K562 (cell line): ENCODE measurements at regions not wholly inside any gene's neighbourhood (a gene's known extent, or its start where the extent isn't known, plus 50 kb on each side); places are given as distances from the start of the nearest gene placed in this dataset.

Experiments
- BCL6 ChIP-seq: fragments of 250-450 bp; sonication (Bioruptor Pico); IDR thresholded peaks from 2 replicates; pipeline ENCODE4 v1.4.0; 2020
- CREM ChIP-seq: IDR thresholded peaks from 2 replicates; pipeline ENCODE4 v1.6.1; 2014; ENCODE audit warnings: antibody characterized with exemption, low read depth
- MAZ ChIP-seq, 2 experiments: fragments of 450-650 bp in 1 of 2; sonication (generic) in 1 of 2; formaldehyde crosslinking; IDR thresholded peaks in 1 of 2; conservative IDR thresholded peaks in 1 of 2; 2 replicates each; pipeline versions ENCODE4 v1.4.0 to v1.5.0; 2020; ENCODE audit warnings: mild to moderate bottlenecking in 1 of 2, missing genetic modification reagents in 1 of 2
- PML ChIP-seq: IDR thresholded peaks from 2 replicates; pipeline ENCODE4 v1.6.1; 2012; ENCODE audit warnings: low read length, inconsistent platforms
- TBP ChIP-seq: optimal IDR thresholded peaks from 2 replicates; pipeline ENCODE3; 2011; ENCODE audit warnings: low read depth, low read length, improper control_type of control experiment
- TRIM24 ChIP-seq, 2 experiments: fragments of 450-650 bp; IDR thresholded peaks; 2 replicates each; pipeline ENCODE4 v1.6.1; 2016
- ZC3H8 ChIP-seq: fragments of 450-650 bp; IDR thresholded peaks from 2 replicates; pipeline ENCODE4 v1.6.1; 2017
- TF ChIP-seq, protein P1 (sequence below), 2 experiments: fragments of 450-650 bp; IDR thresholded peaks; 2 replicates each; pipeline ENCODE4 v1.6.1; 2016; ENCODE audit warnings: mild to moderate bottlenecking in 2 of 2, borderline replicate concordance in 1 of 2, low read depth in 1 of 2, moderate library complexity in 1 of 2

DNA sequence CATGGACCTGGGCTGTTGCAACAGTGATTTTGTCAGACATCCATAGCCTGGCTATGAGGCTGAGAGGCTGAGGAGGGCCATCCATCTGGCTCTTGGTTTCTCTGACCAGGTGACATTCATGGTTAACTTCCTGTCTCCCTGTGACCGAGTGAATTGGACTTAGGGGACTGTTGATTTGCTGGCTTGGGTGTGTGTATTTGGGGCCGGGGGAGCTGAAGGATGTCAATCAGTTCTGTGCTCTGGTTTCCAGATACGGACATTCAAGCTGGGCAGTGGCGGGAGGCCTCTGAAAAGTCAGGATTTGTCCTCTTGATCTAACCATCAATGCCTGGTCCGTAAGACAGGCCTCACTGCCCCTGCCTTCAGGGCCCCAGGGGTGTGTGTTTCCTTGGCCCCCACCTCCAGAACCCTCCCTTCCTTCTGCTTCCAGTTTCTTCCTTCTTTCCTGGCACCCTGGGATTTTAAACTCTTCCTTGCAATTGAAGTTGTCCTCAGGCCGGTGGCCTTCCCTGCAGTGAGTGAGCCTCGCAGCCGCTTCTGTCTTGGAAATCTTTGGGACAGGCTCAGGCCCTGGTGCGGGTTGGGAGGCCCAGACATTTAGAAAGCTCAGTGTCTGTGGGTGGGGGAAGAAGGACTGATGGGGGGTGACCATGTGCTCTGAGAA, 54.7 kb upstream of the HAAO start (continued):
- TF ChIP-seq, protein P1, sequence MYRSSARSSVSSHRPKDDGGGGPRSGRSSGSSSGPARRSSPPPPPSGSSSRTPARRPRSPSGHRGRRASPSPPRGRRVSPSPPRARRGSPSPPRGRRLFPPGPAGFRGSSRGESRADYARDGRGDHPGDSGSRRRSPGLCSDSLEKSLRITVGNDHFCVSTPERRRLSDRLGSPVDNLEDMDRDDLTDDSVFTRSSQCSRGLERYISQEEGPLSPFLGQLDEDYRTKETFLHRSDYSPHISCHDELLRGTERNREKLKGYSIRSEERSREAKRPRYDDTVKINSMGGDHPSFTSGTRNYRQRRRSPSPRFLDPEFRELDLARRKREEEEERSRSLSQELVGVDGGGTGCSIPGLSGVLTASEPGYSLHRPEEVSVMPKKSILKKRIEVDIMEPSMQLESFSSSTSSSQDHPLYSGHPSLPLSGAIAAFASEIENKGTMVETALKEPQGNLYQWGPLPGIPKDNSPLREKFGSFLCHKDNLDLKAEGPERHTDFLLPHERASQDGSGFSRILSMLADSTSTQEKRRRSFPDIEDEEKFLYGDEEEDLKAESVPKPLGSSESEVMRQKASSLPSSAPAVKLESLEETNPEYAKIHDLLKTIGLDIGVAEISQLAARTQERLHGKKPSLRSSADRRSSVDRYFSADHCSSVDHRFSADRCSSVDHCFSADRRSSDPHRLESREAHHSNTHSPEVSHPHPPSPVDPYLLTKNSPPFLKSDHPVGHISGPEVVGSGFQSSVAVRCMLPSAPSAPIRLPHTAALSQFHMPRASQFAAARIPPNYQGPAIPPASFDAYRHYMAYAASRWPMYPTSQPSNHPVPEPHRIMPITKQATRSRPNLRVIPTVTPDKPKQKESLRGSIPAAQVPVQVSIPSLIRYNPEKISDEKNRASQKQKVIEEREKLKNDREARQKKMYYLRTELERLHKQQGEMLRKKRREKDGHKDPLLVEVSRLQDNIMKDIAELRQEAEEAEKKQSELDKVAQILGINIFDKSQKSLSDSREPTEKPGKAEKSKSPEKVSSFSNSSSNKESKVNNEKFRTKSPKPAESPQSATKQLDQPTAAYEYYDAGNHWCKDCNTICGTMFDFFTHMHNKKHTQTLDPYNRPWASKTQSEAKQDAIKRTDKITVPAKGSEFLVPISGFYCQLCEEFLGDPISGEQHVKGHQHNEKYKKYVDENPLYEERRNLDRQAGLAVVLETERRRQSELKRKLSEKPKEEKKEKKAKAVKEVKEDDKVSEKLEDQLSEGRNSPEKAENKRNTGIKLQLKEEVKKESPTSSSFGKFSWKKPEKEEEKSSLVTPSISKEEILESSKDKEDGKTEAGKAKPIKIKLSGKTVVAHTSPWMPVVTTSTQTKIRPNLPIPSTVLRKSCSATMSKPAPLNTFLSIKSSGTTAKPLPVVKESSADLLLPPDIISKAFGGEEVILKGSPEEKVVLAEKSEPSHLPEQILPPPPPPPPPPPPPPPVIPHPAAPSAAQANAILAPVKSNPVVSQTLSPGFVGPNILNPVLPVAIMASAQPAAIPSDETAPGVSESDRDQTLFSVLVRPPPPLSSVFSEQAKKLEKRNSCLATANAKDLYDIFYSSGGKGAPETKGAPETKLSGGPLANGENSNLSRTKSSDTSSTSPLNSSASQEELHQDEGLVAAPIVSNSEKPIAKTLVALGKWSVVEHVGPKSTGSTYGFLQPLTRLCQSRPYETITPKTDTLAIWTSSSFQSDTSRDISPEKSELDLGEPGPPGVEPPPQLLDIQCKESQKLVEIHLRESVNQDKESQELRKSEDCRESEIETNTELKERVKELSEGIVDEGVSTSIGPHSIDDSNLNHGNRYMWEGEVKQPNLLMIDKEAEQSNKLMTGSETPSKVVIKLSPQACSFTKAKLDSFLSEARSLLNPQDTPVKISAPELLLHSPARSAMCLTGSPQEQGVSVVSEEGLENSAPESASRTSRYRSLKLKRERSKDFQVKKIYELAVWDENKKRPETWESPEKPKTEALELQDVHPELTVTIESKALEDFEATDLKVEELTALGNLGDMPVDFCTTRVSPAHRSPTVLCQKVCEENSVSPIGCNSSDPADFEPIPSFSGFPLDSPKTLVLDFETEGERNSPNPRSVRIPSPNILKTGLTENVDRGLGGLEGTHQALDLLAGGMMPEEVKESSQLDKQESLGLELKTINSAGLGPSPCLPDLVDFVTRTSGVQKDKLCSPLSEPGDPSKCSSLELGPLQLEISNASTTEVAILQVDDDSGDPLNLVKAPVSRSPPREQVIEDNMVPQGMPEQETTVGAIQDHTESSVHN (IDR thresholded peaks at IDR 0.05; ENCODE audit: borderline replicate concordance in 1 of 2, low read depth in 1 of 2), result no peak
- TF ChIP-seq ZC3H8 (no peak), TRIM24 (IDR thresholded peaks at IDR 0.05) (no peak), MAZ (CRISPR knock-in tag; conservative IDR thresholded peaks at IDR 0.05 in 1 of 2, IDR thresholded peaks at IDR 0.05 in 1 of 2) (no peak), BCL6 (no peak), CREM (no peak), TBP (no peak), PML (no peak)
